ENCODE measurements at regions not wholly inside any gene's neighbourhood (a gene's known extent, or its start where the extent isn't known, plus 50 kb on each side); places are given as distances from the start of the nearest gene placed in this dataset.

- no peaks in the 10 kb centered on the region for H3K27me3 Mint-ChIP-seq (ENCODE audit: low read depth)
These were observed 383.8 kb upstream of the SORCS1 start for GRCh38 chr10:107548301-107548700.

DNA sequence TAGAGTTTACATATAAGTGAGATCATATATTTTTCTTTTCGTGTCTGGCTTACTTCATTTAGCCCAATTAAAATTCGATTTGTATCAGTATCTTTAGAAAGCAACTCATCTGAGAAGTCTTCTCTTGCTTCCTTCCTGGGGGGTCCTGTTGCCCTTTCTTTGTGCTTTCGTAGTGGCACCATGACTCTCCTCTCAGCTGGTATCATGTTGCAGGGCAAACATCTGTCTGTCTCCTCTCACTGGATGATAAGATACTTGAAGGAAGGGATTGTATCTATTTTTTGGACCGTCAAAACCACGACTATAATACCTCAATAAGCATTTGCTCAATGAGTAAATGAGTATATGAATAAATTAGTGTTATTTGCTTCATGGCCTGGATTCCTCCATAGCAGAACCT is 382.5 kb upstream of the SORCS1 start:
- Mint-ChIP-seq H3K4me1 (peaks cover 25% of the 10 kb centered on the region), H3K4me3 (no peak overlapping the region), H3K9me3 (peaks cover 13% of the 10 kb centered on the region), H3K27ac (ENCODE audit: unreplicated experiment) (no peak overlapping the region), H3K36me3 (ENCODE audit: low read depth) (peaks cover 3% of the 10 kb centered on the region), H3K27me3 (ENCODE audit: low read depth) (no peaks in the 10 kb centered on the region)
- DNase-seq (ENCODE audit: low read depth, low spot score), result no peak
- TF ChIP-seq, protein P1, sequence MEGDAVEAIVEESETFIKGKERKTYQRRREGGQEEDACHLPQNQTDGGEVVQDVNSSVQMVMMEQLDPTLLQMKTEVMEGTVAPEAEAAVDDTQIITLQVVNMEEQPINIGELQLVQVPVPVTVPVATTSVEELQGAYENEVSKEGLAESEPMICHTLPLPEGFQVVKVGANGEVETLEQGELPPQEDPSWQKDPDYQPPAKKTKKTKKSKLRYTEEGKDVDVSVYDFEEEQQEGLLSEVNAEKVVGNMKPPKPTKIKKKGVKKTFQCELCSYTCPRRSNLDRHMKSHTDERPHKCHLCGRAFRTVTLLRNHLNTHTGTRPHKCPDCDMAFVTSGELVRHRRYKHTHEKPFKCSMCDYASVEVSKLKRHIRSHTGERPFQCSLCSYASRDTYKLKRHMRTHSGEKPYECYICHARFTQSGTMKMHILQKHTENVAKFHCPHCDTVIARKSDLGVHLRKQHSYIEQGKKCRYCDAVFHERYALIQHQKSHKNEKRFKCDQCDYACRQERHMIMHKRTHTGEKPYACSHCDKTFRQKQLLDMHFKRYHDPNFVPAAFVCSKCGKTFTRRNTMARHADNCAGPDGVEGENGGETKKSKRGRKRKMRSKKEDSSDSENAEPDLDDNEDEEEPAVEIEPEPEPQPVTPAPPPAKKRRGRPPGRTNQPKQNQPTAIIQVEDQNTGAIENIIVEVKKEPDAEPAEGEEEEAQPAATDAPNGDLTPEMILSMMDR (conservative IDR thresholded peaks at IDR 0.05), result no peak

More at GRCh38 chr10:107548301-107548700, 383.8 kb upstream of the SORCS1 start:
- Mint-ChIP-seq H3K27ac (ENCODE audit: unreplicated experiment) (no peak overlapping the region), H3K36me3 (ENCODE audit: low read depth) (peaks cover 3% of the 10 kb centered on the region), H3K9me3 (peaks cover 13% of the 10 kb centered on the region), H3K4me3 (no peak overlapping the region), H3K4me1 (peaks cover 25% of the 10 kb centered on the region)
- TF ChIP-seq, protein P1 (conservative IDR thresholded peaks at IDR 0.05), result no peak
- no peak for DNase-seq (ENCODE audit: low read depth, low spot score)

DNA sequence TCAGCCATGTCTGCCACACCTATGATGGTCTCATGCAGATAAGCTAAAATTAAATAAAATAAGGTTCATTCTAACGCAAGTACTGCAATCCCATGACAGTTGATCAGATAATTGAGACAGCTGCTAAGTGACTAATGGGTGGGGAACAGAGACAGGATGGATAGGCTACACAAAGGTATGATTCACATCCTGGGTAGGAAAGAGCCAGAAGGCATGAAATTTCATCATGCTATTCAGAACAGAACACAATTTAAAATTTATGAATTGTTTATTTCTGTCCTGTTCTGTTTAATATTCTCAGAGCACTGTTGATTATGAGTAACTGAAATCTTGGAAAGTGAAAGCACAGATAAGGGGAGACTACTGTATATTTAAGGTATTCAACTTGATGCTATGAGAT is 381.8 kb upstream of the SORCS1 start:
- no peak for DNase-seq (ENCODE audit: low read depth, low spot score)
- H3K27me3 Mint-ChIP-seq (ENCODE audit: low read depth), result no peaks in the 10 kb centered on the region
- H3K4me1 Mint-ChIP-seq, result peaks cover 25% of the 10 kb centered on the region
- no peak overlapping the region for H3K27ac Mint-ChIP-seq (ENCODE audit: unreplicated experiment)
- TF ChIP-seq, protein P1 (conservative IDR thresholded peaks at IDR 0.05), result no peak
- H3K4me3 Mint-ChIP-seq, result no peak overlapping the region
- peaks cover 3% of the 10 kb centered on the region for H3K36me3 Mint-ChIP-seq (ENCODE audit: low read depth)
- H3K9me3 Mint-ChIP-seq, result peaks cover 13% of the 10 kb centered on the region

DNA sequence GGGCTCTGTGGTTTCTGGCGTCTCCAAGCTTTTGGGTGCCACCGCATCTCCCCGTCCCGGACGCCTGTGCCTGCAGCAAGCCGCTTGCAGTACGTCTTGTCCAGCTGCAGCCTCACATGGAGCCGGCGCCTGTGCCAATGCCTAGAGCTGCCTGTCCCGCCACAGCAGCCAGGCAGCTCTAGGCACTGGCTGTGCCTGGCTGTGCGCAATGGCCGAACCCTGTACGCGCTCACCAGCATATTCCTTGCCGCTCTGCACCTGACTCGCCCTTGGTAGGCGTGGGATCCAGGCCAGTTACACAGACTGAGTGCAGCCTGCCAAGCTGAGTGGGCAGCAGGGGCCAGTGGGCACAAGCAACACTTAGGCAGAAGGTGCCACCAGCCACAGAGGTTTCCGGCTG is 381.2 kb upstream of the SORCS1 start:
- Mint-ChIP-seq H3K4me1 (peaks cover 25% of the 10 kb centered on the region), H3K4me3 (no peak overlapping the region), H3K9me3 (peaks cover 13% of the 10 kb centered on the region), H3K27ac (ENCODE audit: unreplicated experiment) (no peak overlapping the region), H3K36me3 (ENCODE audit: low read depth) (peaks cover under 1% of the 10 kb centered on the region), H3K27me3 (ENCODE audit: low read depth) (no peaks in the 10 kb centered on the region)
- no peak for DNase-seq (ENCODE audit: low read depth, low spot score)
- TF ChIP-seq, protein P1 (conservative IDR thresholded peaks at IDR 0.05), result no peak

DNA sequence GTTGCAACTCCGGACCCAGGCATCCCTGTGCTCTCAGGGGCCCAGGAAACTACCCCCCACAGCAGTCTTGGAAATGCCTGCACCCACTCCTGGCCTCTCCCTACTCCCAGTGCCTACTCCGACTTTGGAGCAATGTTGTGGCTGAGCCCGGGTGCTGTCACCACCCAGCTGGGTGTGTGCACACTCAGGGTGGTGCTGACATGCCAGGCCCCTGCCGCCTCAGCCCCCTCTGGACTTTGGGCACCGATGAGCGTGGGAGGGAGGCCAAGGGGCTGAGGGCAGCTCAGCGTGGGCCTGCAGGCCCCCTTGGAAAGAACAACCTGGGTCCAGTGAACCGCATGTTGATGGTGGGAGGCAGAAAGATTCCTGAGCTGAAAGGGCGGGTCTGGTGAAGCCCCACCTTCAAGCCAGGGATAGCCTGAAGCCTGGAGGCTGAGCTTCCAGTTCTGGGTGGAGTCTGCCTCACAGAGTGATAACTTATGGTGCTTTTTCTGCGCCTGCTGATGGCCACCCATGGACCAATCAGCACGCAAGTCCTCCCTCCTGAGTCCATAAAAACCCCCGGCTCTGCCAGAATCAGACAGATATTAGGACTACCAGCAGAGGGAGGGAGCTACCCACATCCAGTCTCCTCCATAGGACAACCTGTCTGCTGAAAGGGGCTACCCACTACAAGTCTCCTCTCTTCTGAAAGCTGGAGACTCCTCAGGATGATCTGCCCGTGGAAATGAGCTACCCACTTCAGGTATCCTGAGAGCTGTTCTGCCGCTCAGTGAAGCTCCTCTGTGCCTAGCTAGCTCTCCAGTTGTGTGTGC is 380.4 kb upstream of the SORCS1 start:
- DNase-seq (ENCODE audit: low read depth, low spot score), result no peak

More for the DNA sequence above, 380.4 kb upstream of the SORCS1 start:
- TF ChIP-seq, protein P1 (conservative IDR thresholded peaks at IDR 0.05), result no peak
- Mint-ChIP-seq H3K9me3 (peaks cover 10% of the 10 kb centered on the region), H3K4me3 (no peak overlapping the region), H3K36me3 (ENCODE audit: low read depth) (no peaks in the 10 kb centered on the region), H3K4me1 (peaks cover 25% of the 10 kb centered on the region), H3K27ac (ENCODE audit: unreplicated experiment) (no peak overlapping the region), H3K27me3 (ENCODE audit: low read depth) (no peaks in the 10 kb centered on the region)

Measured in neural crest cell (in vitro differentiated cells).